ENCODE measurements at regions not wholly inside any gene's neighbourhood (a gene's known extent, or its start where the extent isn't known, plus 50 kb on each side); places are given as distances from the start of the nearest gene placed in this dataset.

DNA sequence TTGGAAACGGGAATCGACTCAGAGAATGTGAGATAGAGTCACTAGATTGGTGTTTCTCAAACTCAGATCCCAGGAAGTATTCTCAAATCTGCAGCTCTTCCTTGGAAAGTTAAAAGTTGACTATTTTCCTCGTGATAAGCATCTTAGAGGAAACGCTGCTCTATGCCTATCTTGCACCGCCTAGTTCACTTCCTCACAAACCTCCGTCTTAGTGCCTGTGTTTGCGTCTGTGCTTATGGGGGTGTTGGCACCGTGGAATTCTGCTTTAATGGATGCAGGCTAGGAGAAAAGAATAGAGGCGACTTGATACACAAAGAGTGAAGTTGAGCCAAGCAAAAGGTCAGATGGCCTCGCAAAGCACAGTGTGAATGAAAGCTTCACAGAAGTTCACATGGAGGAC is 255.3 kb upstream of the ID2 start:
- TF ChIP-seq TEAD4 (IDR thresholded peaks at IDR 0.05) (no peak), TAF1 (IDR thresholded peaks at IDR 0.05; ENCODE audit: low read depth) (no peak), CREB1 (IDR thresholded peaks at IDR 0.05; ENCODE audit: low read depth) (no peak), FOXM1 (IDR thresholded peaks at IDR 0.05; ENCODE audit: borderline replicate concordance, low read depth) (no peak), EP300 (IDR thresholded peaks at IDR 0.05; ENCODE audit: borderline replicate concordance) (no peak), RAD21 (IDR thresholded peaks at IDR 0.05; ENCODE audit: low read depth) (no peak), TCF12 (IDR thresholded peaks at IDR 0.05; ENCODE audit: low read depth) (no peak), EGR1 (IDR thresholded peaks at IDR 0.05) (no peak)
- TF ChIP-seq, protein P1, sequence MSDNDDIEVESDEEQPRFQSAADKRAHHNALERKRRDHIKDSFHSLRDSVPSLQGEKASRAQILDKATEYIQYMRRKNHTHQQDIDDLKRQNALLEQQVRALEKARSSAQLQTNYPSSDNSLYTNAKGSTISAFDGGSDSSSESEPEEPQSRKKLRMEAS (IDR thresholded peaks at IDR 0.05) = no peak

DNA sequence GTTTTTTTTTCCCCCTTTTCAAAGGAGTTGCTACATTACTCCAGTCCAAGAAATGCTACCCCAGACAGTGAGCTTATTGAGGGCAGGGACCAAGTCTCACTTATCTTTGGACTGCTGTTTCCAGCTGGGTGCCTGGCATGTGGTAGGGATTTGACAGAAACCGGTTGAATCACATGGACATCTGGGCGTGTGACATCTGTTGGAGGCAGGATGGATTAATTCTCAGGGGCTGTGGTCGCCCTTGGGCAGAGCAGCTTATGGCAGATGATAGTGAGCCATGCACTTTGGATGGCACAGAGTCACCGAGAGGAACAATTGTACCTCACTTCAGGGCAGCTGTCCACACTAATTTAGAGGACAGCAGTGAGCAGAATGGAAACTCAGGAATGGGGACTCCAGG is 254.6 kb upstream of the ID2 start:
- TF ChIP-seq EGR1 (IDR thresholded peaks at IDR 0.05) (no peak), FOXM1 (IDR thresholded peaks at IDR 0.05; ENCODE audit: borderline replicate concordance, low read depth) (no peak), ZBTB7A (IDR thresholded peaks at IDR 0.05; ENCODE audit: low read depth) (no peak), YY1 (IDR thresholded peaks at IDR 0.05; ENCODE audit: low read depth) (no peak), CREB1 (IDR thresholded peaks at IDR 0.05; ENCODE audit: low read depth) (no peak), NFIC (IDR thresholded peaks at IDR 0.05) (no peak), EP300 (IDR thresholded peaks at IDR 0.05; ENCODE audit: borderline replicate concordance) (no peak), TAF1 (IDR thresholded peaks at IDR 0.05; ENCODE audit: low read depth) (no peak), RAD21 (IDR thresholded peaks at IDR 0.05; ENCODE audit: low read depth) (no peak), TCF12 (IDR thresholded peaks at IDR 0.05; ENCODE audit: low read depth) (no peak), CEBPB (IDR thresholded peaks at IDR 0.05) (no peak), TEAD4 (IDR thresholded peaks at IDR 0.05) (no peak)
- TF ChIP-seq, protein P2, sequence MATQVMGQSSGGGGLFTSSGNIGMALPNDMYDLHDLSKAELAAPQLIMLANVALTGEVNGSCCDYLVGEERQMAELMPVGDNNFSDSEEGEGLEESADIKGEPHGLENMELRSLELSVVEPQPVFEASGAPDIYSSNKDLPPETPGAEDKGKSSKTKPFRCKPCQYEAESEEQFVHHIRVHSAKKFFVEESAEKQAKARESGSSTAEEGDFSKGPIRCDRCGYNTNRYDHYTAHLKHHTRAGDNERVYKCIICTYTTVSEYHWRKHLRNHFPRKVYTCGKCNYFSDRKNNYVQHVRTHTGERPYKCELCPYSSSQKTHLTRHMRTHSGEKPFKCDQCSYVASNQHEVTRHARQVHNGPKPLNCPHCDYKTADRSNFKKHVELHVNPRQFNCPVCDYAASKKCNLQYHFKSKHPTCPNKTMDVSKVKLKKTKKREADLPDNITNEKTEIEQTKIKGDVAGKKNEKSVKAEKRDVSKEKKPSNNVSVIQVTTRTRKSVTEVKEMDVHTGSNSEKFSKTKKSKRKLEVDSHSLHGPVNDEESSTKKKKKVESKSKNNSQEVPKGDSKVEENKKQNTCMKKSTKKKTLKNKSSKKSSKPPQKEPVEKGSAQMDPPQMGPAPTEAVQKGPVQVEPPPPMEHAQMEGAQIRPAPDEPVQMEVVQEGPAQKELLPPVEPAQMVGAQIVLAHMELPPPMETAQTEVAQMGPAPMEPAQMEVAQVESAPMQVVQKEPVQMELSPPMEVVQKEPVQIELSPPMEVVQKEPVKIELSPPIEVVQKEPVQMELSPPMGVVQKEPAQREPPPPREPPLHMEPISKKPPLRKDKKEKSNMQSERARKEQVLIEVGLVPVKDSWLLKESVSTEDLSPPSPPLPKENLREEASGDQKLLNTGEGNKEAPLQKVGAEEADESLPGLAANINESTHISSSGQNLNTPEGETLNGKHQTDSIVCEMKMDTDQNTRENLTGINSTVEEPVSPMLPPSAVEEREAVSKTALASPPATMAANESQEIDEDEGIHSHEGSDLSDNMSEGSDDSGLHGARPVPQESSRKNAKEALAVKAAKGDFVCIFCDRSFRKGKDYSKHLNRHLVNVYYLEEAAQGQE (IDR thresholded peaks at IDR 0.05; ENCODE audit: low read depth) = no peak
- TF ChIP-seq, protein P3, sequence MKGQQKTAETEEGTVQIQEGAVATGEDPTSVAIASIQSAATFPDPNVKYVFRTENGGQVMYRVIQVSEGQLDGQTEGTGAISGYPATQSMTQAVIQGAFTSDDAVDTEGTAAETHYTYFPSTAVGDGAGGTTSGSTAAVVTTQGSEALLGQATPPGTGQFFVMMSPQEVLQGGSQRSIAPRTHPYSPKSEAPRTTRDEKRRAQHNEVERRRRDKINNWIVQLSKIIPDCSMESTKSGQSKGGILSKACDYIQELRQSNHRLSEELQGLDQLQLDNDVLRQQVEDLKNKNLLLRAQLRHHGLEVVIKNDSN (IDR thresholded peaks at IDR 0.05) = no peak
- TF ChIP-seq, protein P1 (IDR thresholded peaks at IDR 0.05) = no peak

DNA sequence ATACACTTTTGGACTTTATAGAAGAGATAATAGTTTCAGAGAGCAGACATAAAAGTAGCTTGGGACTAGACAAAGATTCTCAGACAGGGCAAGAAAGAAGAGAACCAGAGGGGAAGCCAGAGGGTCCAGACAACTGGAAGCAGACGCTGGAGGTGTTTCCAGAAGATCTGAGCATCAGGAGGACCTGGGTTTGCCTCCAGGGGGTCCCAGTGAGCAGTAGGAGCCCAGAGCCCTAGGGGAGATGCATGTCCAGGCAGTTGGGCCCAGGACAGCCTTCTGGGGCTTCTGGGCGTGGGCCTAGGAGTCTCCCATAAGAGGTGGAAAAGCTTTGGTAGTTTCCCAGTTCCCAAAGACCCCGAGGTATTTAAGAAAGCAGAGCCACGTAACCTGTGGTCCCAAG is 251.2 kb upstream of the ID2 start:
- TF ChIP-seq, protein P2 (IDR thresholded peaks at IDR 0.05; ENCODE audit: low read depth) = no peak
- TF ChIP-seq EGR1 (IDR thresholded peaks at IDR 0.05) (no peak), TAF1 (IDR thresholded peaks at IDR 0.05; ENCODE audit: low read depth) (no peak), TCF12 (IDR thresholded peaks at IDR 0.05; ENCODE audit: low read depth) (no peak)

DNA sequence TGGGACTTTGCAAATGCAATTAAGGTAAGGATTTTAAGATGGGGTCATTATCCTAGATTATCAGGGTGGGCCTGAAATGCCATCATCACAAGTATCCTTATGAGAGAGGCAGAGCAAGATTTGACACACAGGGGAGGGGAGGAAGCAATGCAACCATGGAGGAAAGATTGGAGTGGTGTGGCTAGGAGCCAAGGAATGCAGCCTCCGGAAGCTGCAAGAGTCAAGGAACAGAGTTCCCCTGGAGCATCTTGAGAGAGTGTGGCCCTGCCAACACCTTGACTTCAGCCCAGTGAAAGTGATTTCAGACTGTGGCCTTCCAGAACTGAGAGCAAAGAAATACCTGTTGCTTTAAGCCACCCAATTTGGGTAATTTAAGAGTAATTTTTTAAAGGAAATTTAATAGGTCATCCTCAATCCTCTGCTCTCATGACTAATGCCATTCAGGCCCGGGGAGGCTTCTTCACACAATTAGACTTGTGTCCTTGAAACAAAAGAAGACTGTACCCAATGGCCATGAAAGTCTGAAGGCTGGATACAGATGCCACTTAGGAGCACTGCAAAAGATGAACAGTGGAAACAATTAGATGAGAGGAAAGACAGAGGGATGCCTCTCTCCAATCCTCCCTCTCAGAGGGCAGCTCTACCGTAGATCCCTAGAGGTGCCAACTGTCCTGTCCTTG is 250.3 kb upstream of the ID2 start:
- TF ChIP-seq YY1 (IDR thresholded peaks at IDR 0.05; ENCODE audit: low read depth) (no peak), TCF12 (IDR thresholded peaks at IDR 0.05; ENCODE audit: low read depth) (no peak), EP300 (IDR thresholded peaks at IDR 0.05; ENCODE audit: borderline replicate concordance) (no peak), RAD21 (IDR thresholded peaks at IDR 0.05; ENCODE audit: low read depth) (no peak), CEBPB (IDR thresholded peaks at IDR 0.05) (no peak), CREB1 (IDR thresholded peaks at IDR 0.05; ENCODE audit: low read depth) (no peak), NFIC (IDR thresholded peaks at IDR 0.05) (no peak), EGR1 (IDR thresholded peaks at IDR 0.05) (no peak), TAF1 (IDR thresholded peaks at IDR 0.05; ENCODE audit: low read depth) (no peak), FOXM1 (IDR thresholded peaks at IDR 0.05; ENCODE audit: borderline replicate concordance, low read depth) (no peak), ZBTB7A (IDR thresholded peaks at IDR 0.05; ENCODE audit: low read depth) (no peak), TEAD4 (IDR thresholded peaks at IDR 0.05) (no peak)
- TF ChIP-seq, protein P1 (IDR thresholded peaks at IDR 0.05) = no peak
- TF ChIP-seq, protein P3 (IDR thresholded peaks at IDR 0.05) = no peak
- TF ChIP-seq, protein P2 (IDR thresholded peaks at IDR 0.05; ENCODE audit: low read depth) = no peak
